GM23338 (cell line): ENCODE measurements at regions not wholly inside any gene's neighbourhood (a gene's known extent, or its start where the extent isn't known, plus 50 kb on each side); places are given as distances from the start of the nearest gene placed in this dataset.

Experiments
- ATAC-seq: fragments of 200-7000 bp; cut with Tn5 transposase; 3 replicates; pipeline ENCODE4 v1.9.1; 2020
- DNase-seq: peaks from one replicate; pipeline ENCODE4 v3.0.0-alpha.2; 2015; ENCODE audit warnings: low spot score
- H2AFZ ChIP-seq: fragments of 200-600 bp; sonication (generic); 2 replicates; pipeline ENCODE4 v1.8.0; 2016; ENCODE audit warnings: antibody characterized with exemption, mild to moderate bottlenecking, moderate library complexity
- H3F3A ChIP-seq: fragments of 200-600 bp; sonication (generic); replicated peaks from 2 replicates; pipeline ENCODE4 v1.8.0; 2017; ENCODE audit warnings: antibody characterized with exemption, mixed run types, low read depth
- H3K27ac ChIP-seq: fragments of 200-600 bp; sonication (generic); 2 replicates; pipeline ENCODE4 v1.6.1; 2016; ENCODE audit warnings: low read depth
- H3K27me3 ChIP-seq: fragments of 200-600 bp; sonication (generic); 2 replicates; pipeline ENCODE4 v1.8.0; 2016; ENCODE audit warnings: mild to moderate bottlenecking, mixed run types, moderate library complexity; ENCODE audit not compliant: insufficient read depth
- H3K36me3 ChIP-seq: fragments of 200-600 bp; sonication (generic); 2 replicates; pipeline ENCODE4 v1.8.0; 2016; ENCODE audit warnings: mild to moderate bottlenecking; ENCODE audit not compliant: insufficient read depth
- H3K4me1 ChIP-seq: fragments of 200-600 bp; sonication (generic); 2 replicates; pipeline ENCODE4 v1.8.0; 2016; ENCODE audit warnings: mild to moderate bottlenecking, moderate library complexity; ENCODE audit not compliant: insufficient read depth
- H3K4me2 ChIP-seq: fragments of 200-600 bp; sonication (generic); 2 replicates; pipeline ENCODE4 v1.7.1; 2017; ENCODE audit warnings: mixed run types
- H3K4me3 ChIP-seq: fragments of 200-600 bp; sonication (generic); 2 replicates; pipeline ENCODE4 v1.6.1; 2016; ENCODE audit warnings: mixed run types
- H3K79me2 ChIP-seq: fragments of 200-600 bp; sonication (generic); replicated peaks from 2 replicates; pipeline ENCODE4 v1.8.0; 2017; ENCODE audit warnings: mild to moderate bottlenecking; ENCODE audit not compliant: insufficient read depth
- H3K9me2 ChIP-seq: fragments of 200-600 bp; sonication (generic); 2 replicates; pipeline ENCODE4 v1.8.0; 2017; ENCODE audit not compliant: insufficient read depth
- H4K20me1 ChIP-seq: fragments of 200-600 bp; sonication (generic); replicated peaks from 2 replicates; pipeline ENCODE4 v1.8.0; 2017; ENCODE audit warnings: mild to moderate bottlenecking; ENCODE audit not compliant: insufficient read depth
- H3K27ac Mint-ChIP-seq: 2 replicates; pipeline ENCODE4 v1.8.0; 2020; ENCODE audit warnings: inconsistent platforms, mild to moderate bottlenecking, moderate library complexity, mixed read lengths
- H3K27me3 Mint-ChIP-seq: 3 replicates; pipeline ENCODE4 v1.8.0; 2022; ENCODE audit warnings: low read depth, mild to moderate bottlenecking, moderate library complexity, mixed read lengths, inconsistent platforms; ENCODE audit not compliant: insufficient read depth, poor library complexity
- H3K36me3 Mint-ChIP-seq: 3 replicates; pipeline ENCODE4 v1.8.0; 2021; ENCODE audit warnings: low read depth, mild to moderate bottlenecking, inconsistent platforms, moderate library complexity, mixed read lengths
- H3K4me1 Mint-ChIP-seq: 3 replicates; pipeline ENCODE4 v1.8.0; 2020; ENCODE audit warnings: mild to moderate bottlenecking, inconsistent platforms, mixed read lengths
- H3K4me3 Mint-ChIP-seq: 3 replicates; pipeline ENCODE4 v1.8.0; 2021; ENCODE audit warnings: moderate library complexity, mild to moderate bottlenecking, inconsistent platforms, mixed read lengths
- H3K9me3 Mint-ChIP-seq: 3 replicates; pipeline ENCODE4 v1.8.0; 2020; ENCODE audit warnings: moderate library complexity, mild to moderate bottlenecking, inconsistent platforms, mixed read lengths
- CREB1 ChIP-seq: fragments of 250-450 bp; sonication (Bioruptor Pico); IDR thresholded peaks from 2 replicates; pipeline ENCODE4 v1.5.0; 2020; ENCODE audit warnings: low read depth, mild to moderate bottlenecking, moderate library complexity
- EZH2 ChIP-seq: fragments of 200-600 bp; sonication (generic); IDR thresholded peaks from one replicate; pipeline ENCODE4 v1.8.0; 2017; ENCODE audit warnings: antibody characterized with exemption, mild to moderate bottlenecking, low read depth; ENCODE audit not compliant: unreplicated experiment
- EZH2phosphoT487 ChIP-seq: fragments of 200-600 bp; sonication (generic); IDR thresholded peaks from one replicate; pipeline ENCODE4 v1.8.1; 2018; ENCODE audit warnings: antibody characterized with exemption; ENCODE audit not compliant: unreplicated experiment
- JUNB ChIP-seq: IDR thresholded peaks from one replicate; pipeline ENCODE4 v1.6.1; 2016; ENCODE audit warnings: antibody characterized with exemption; ENCODE audit not compliant: unreplicated experiment
- NANOG ChIP-seq: IDR thresholded peaks from 2 replicates; pipeline ENCODE4 v1.6.1; 2016; ENCODE audit warnings: antibody characterized with exemption, borderline replicate concordance
- POLR2AphosphoS5 ChIP-seq: IDR thresholded peaks from 2 replicates; pipeline ENCODE4 v1.6.1; 2016; ENCODE audit warnings: antibody characterized with exemption, low read depth
- REST ChIP-seq: IDR thresholded peaks from one replicate; pipeline ENCODE4 v1.6.1; 2018; ENCODE audit warnings: antibody characterized with exemption; ENCODE audit not compliant: unreplicated experiment
- STAT1 ChIP-seq: IDR thresholded peaks from one replicate; pipeline ENCODE4 v1.6.1; 2016; ENCODE audit warnings: antibody characterized with exemption; ENCODE audit not compliant: unreplicated experiment
- ZNF114 ChIP-seq: fragments of 250-450 bp; sonication (Bioruptor Pico); IDR thresholded peaks from 2 replicates; pipeline ENCODE4 v1.5.0; 2020; ENCODE audit warnings: mild to moderate bottlenecking, moderate library complexity
- ZNF331 ChIP-seq: fragments of 250-450 bp; sonication (Bioruptor Pico); IDR thresholded peaks from 2 replicates; pipeline ENCODE4 v1.5.0; 2020; ENCODE audit warnings: low read depth, mild to moderate bottlenecking, moderate library complexity
- TF ChIP-seq, protein P1 (sequence below): IDR thresholded peaks from 2 replicates; pipeline ENCODE4 v1.6.1; 2016; ENCODE audit warnings: antibody characterized with exemption
- TF ChIP-seq, protein P2 (sequence below), 2 experiments: fragments of 200-600 bp in 1 of 2; sonication (generic) in 1 of 2; conservative IDR thresholded peaks; 2 replicates each; pipeline versions ENCODE4 v1.5.1 to v1.6.1; 2016 to 2017; ENCODE audit warnings: antibody characterized with exemption in 2 of 2, low read depth in 2 of 2, mild to moderate bottlenecking in 2 of 2, moderate library complexity in 1 of 2

GRCh38 chr10:80829151-80829550 is 291.4 kb downstream of the SH2D4B start:
- no peaks in the 10 kb centered on the region for H3K4me1 Mint-ChIP-seq
- no peak for ATAC-seq
- H3K27ac ChIP-seq: no peak overlapping the region

GRCh38 chr10:80829562-80829961 is 291.9 kb downstream of the SH2D4B start:
- no peaks in the 10 kb centered on the region for H3K36me3 ChIP-seq
- no peaks in the 10 kb centered on the region for H3K79me2 ChIP-seq
- Mint-ChIP-seq H3K27ac (no peak overlapping the region), H3K4me1 (no peaks in the 10 kb centered on the region), H3K36me3 (peaks cover 3% of the 10 kb centered on the region; the same call in 1 of the 3 replicates), H3K4me3 (no peak overlapping the region), H3K9me3 (peaks cover 22% of the 10 kb centered on the region), H3K27me3 (no peaks in the 10 kb centered on the region)
- no peak overlapping the region for H3K4me3 ChIP-seq
- H3K27ac ChIP-seq: no peak overlapping the region
- no peak for DNase-seq
- H4K20me1 ChIP-seq: no peaks in the 10 kb centered on the region
- no peak overlapping the region for H2AFZ ChIP-seq
- no peak overlapping the region for H3K4me2 ChIP-seq
- no peak for ATAC-seq
- H3K9me2 ChIP-seq: no peaks in the 10 kb centered on the region
- H3F3A ChIP-seq: no peaks in the 10 kb centered on the region
- H3K4me1 ChIP-seq: peaks cover 7% of the 10 kb centered on the region; the same call in 1 of the 2 replicates
- no peaks in the 10 kb centered on the region for H3K27me3 ChIP-seq
- TF ChIP-seq, protein P1, sequence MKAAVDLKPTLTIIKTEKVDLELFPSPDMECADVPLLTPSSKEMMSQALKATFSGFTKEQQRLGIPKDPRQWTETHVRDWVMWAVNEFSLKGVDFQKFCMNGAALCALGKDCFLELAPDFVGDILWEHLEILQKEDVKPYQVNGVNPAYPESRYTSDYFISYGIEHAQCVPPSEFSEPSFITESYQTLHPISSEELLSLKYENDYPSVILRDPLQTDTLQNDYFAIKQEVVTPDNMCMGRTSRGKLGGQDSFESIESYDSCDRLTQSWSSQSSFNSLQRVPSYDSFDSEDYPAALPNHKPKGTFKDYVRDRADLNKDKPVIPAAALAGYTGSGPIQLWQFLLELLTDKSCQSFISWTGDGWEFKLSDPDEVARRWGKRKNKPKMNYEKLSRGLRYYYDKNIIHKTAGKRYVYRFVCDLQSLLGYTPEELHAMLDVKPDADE: no peak
- TF ChIP-seq, protein P2, sequence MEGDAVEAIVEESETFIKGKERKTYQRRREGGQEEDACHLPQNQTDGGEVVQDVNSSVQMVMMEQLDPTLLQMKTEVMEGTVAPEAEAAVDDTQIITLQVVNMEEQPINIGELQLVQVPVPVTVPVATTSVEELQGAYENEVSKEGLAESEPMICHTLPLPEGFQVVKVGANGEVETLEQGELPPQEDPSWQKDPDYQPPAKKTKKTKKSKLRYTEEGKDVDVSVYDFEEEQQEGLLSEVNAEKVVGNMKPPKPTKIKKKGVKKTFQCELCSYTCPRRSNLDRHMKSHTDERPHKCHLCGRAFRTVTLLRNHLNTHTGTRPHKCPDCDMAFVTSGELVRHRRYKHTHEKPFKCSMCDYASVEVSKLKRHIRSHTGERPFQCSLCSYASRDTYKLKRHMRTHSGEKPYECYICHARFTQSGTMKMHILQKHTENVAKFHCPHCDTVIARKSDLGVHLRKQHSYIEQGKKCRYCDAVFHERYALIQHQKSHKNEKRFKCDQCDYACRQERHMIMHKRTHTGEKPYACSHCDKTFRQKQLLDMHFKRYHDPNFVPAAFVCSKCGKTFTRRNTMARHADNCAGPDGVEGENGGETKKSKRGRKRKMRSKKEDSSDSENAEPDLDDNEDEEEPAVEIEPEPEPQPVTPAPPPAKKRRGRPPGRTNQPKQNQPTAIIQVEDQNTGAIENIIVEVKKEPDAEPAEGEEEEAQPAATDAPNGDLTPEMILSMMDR (conservative IDR thresholded peaks at IDR 0.05; ENCODE audit: low read depth in 2 of 2): no peak
- TF ChIP-seq STAT1 (no peak), NANOG (no peak), ZNF114 (CRISPR knock-in tag) (no peak), JUNB (no peak), POLR2AphosphoS5 (no peak), REST (no peak), ZNF331 (CRISPR knock-in tag) (no peak), CREB1 (CRISPR knock-in tag) (no peak), EZH2phosphoT487 (no peak), EZH2 (no peak)

More at GRCh38 chr10:80829151-80829550, 291.4 kb downstream of the SH2D4B start:
- TF ChIP-seq CREB1 (CRISPR knock-in tag) (no peak), STAT1 (no peak), POLR2AphosphoS5 (no peak)
- no peaks in the 10 kb centered on the region for H3F3A ChIP-seq
- Mint-ChIP-seq H3K4me3 (no peak overlapping the region), H3K27ac (no peak overlapping the region), H3K9me3 (peaks cover 22% of the 10 kb centered on the region), H3K27me3 (no peaks in the 10 kb centered on the region), H3K36me3 (peaks cover 3% of the 10 kb centered on the region; the same call in 1 of the 3 replicates)
- no peak overlapping the region for H3K4me2 ChIP-seq
- no peaks in the 10 kb centered on the region for H3K27me3 ChIP-seq
- no peak overlapping the region for H3K4me3 ChIP-seq
- no peaks in the 10 kb centered on the region for H3K36me3 ChIP-seq
- no peaks in the 10 kb centered on the region for H4K20me1 ChIP-seq
- no peaks in the 10 kb centered on the region for H3K79me2 ChIP-seq
- no peak for DNase-seq
- H2AFZ ChIP-seq: no peak overlapping the region
- no peaks in the 10 kb centered on the region for H3K9me2 ChIP-seq
- H3K4me1 ChIP-seq: peaks cover 7% of the 10 kb centered on the region; the same call in 1 of the 2 replicates
